Activated T-helper 9 cell treated with anti-CD3 and anti-CD28 coated beads, Interleukin-2, amount 50 U/mL, for 16 hours (primary cell): ENCODE measurements at regions not wholly inside any gene's neighbourhood (a gene's known extent, or its start where the extent isn't known, plus 50 kb on each side); places are given as distances from the start of the nearest gene placed in this dataset.

ENCODE experiments used
- DNase-seq: peaks from one replicate; pipeline ENCODE4 v3.0.0-alpha.2; 2020; ENCODE audit warnings: low read depth

DNA sequence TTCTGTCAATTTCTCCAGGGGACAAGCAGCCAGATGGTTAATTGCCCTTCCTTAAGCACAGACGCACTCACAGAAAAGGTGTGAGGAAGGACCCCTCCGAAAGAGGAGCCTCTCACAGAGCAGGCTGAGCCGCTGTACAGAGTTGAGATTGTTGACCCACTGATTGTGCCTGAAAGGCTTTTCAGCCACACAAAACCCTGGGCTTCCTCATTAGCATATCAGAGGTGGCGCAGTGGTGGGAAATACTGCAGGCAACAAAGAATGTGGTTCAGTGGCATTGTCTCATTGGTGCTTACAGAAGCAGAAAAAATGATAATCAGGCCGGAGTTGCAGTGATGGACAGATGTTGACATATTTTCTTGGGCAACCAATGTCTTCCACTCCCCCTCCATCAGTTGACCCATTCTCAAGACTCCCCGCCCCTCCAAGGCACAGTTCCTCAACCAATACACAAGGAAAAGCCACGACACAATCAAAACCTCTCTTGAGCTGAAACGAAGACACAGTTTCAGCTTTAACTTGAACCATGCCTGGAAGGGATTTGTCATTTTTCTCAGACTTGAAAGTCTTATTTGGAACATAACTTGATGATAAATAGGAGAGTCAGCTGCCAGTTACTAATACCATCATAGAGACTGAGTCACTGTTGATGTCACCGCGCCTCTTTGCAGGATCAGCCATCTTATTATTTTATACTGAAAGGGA lies 53.1 kb downstream of the ATXN3L start:
- DNase-seq = no peak

DNA sequence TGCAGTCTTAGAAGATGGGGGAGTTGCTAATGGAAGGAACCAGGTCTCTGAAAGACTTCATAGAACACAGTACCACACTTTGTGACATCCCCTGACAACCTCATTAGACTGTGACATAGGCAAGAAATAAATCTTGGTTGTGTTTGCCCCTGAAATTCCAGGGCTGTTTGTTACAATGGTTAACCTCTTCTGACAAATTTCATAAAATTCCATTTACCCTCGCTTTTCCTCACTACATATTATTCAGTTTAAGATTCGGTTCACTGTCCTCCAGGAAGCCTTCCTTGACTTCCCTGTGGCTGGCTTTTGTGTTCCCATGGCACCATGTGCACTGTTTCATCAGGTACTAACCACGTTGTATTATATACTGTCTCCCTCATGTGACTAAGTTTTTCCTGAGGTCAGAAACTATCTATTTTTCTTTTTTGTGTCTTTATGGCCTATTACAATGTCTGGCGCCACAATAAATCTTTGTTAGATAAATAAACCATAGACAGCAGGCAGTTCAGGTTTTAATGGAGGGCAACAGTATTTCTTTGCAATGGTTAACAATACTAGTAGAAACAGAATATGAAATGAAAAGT lies 54.2 kb downstream of the ATXN3L start:
- no peak for DNase-seq

DNA sequence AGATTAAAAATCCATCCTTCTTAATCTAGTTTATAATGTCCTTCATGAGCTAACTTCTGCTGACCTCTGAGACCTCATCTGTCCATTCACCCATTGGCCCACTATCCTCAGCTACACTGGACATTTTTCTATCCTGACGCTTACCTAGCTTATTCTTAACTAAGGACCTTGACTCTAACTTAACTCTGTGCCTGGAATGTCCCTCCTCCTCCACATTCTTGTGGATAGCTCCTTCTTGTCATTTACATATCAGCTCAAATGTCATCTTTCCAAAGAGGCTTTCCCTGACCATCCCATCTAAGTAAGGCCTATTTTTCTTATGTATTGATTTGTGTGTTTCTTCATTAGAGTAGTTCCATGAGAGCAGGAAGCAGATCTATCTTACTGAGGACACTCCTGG lies 54.7 kb downstream of the ATXN3L start:
- no peak for DNase-seq

DNA sequence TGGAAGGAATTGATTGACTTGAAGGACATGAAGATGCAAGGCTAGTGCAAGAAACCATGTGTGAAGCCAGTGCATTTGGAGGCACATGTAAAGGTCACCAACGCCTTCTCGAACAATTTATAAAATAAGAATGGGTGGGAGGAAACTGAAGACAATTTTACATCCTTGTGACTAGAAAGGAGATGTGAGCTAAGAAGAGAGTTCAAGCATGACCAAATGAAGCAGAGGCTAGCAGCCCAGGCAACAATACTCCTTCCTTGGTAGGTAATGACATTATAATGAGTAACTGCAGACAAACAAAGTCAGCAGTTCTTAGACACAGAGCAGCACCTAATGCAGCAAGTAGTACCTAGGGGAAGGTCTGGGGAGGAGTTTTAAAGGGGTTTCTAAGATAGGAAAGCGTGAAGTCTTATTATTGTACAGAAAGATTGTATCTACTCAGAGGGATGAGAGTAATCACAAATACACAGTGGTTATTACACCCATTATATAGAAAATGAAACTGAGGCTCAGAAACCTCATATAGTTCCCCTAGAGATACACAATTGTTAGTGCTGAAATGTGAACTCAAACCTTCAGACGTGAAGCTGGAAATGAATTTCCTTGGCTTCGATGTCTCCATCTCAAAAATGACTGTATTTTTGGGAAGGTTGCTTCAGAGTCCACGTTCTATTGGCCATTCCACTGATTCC lies 56.1 kb downstream of the ATXN3L start:
- no peak for DNase-seq

DNA sequence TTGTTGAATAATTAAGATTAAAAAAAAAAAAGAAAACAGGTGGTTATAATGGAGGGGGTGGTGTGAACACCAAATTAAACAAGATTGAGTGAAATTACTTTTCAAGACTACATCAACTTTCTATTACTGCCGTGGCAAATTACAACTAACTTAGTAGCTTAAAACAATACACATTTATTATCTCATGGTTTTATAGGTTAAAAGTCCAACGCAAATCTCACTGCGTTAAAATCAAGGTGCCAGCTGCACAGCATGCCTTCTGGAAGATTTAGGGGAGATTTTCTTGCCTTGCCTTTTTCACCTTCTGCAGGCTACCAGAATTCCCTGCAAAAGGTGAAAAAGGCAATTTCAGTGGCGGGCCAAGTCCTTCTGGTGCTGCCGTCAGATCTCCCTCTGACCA lies 58.5 kb downstream of the ATXN3L start:
- no peak for DNase-seq

DNA sequence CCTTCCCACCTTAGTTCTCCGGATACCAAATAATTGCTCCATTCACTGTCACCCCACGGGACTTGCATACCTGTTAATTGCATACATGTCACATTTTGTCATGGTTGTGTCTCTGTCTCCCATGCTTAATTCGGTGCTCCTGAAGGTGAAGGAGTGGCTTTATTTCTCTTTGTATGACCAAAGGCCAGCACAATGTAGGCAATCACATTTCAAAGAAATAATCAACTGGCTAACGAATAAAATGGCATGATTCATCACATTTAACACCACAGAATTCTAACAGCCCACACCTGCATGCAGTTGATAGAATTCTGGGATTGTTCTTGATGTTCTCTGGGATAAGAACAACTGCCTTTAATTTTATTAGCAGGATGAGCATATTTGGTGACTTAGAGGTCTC lies 59.3 kb downstream of the ATXN3L start:
- DNase-seq = no peak

DNA sequence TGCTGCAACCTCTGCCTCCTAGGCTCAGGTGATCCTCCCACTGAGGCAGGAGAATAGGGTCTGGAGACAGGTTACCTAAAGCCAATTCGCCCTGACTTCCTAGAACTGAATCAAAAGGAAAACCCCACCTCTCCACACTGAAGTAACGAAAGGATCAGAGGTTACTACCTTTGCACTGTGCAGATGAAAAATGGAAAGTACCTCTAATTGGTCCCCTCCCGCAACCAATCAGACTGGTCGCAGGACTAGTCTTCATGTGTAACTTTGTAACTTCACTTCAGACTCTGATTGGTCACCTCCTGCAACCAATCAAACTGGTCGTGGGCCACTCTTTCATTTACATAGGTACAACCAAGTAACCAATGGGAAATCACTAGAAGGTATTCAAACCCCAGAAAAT lies 61.1 kb downstream of the ATXN3L start:
- DNase-seq = no peak

DNA sequence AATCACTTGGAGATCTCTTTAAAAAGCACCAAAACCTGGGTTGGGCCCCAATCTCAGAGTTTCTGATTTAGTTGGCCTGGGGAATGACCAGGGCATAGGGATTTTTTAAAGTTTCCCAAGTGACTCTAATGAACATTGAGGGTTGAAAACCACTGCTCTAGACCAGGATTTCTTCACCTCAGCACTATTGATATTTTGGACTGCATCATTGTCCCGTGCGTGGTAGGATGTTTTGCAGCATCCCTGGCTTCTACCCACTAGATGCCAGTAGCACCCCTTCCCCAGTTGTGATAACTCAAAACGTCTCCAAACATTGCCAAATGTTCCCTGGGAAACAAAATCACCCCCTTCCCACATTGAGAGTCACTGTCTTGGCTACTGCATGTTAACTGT lies 61.8 kb downstream of the ATXN3L start:
- no peak for DNase-seq

DNA sequence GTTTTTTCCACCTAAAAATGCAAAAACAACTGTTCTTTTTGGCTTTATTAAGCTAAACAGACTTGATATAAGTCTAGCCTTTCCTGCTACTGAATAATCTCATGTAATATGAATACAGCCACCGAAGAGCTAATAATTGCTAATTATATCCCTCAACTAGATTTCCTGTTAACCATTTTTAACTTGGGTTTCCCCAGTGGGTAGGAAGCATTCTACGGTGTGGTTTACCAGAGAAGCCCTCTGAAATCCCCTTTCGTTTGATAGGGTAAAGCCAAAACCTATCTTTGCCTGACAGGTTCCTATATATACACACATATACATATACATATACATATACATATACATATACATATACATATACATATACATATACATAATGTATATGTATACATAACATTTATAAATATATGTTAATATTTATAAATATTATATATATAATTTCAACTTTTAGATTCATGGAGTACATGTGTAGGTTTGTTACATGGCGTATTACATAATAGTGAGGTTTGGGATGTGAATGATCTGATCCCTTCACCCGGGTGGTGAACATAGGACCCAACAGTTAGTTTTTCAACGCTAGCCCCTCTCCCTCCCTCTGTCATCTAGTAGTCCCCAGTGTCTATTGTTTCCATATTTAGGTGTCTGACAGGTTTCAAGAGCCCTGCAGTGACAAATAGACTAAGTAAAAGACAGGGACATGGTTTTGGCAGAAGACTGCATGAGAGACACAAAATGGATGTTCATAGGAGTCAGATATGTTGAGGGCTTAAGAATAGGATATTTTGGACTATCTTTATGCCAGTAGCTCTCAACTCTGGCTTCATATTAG lies 62.4 kb downstream of the ATXN3L start:
- DNase-seq = no peak

DNA sequence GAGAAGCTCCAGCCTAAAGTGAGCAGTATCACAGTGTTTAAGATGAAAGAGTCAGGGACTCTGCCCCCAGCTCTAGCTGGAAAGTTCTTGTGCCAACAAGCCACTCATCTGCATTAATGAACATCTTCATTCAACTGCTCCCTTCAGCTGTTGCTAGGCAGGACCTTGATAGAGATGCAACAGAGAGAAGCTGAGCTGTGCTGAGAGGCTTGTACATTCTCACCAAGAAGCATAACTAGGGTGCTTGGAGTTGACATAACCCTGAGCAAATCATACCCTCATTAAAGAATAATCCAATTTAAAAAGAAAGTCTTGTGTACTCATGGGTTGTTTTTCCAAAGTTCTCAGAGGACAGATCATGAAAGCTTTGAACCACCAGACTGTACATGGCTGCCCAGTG lies 63.2 kb downstream of the ATXN3L start:
- no peak for DNase-seq

DNA sequence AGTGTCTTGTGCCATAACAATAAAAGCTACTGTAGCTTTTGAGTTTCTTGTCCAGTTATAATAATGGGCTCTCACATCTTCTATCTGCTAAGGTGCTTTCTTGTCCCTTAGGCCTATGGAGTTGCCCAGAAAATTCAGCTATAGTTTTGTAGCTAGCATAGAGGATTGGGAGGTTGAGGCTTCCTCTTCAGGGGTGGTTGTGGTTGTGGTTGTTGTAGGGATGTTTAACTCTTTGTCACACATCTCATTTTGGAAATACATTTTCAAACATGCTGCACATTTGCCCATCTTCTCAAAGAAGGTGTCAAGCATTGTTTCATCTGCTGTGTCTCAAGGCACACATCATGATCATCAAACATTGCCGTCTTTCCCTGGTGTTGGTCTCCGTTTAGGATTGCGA lies 65.0 kb downstream of the ATXN3L start:
- no peak for DNase-seq

DNA sequence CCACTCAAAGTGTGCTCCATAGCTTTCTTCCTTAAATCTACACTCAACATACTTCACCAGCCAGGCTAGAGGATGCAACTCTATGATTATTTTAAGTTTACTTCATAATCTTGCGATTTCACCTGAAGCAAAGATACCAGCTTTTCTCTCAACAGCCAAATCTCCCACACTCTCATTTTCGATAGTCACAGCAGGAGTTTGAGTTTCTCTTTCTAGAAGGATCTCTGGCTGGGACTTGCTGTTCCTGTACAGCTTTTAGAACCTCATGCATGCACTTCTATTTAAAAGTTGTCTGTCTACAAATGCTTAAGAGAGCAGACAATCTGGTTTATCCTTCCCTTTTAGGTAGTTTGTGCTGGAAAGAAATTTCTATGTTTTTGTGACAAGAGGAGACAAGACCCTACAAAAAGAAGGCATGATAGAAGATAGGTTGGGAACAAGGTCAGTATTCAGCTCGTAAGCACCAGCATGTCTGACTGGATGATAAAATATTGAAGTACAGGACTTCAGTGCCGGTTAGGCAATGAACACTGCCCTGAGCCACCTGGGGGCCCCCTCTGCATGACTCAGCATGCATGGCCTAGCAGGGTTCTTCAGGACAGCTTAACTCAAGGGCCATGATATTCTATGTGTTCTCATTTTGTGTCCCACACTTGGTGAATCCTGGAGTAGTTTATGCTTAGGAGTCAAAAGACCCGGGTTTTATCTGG lies 65.6 kb downstream of the ATXN3L start:
- DNase-seq = no peak

DNA sequence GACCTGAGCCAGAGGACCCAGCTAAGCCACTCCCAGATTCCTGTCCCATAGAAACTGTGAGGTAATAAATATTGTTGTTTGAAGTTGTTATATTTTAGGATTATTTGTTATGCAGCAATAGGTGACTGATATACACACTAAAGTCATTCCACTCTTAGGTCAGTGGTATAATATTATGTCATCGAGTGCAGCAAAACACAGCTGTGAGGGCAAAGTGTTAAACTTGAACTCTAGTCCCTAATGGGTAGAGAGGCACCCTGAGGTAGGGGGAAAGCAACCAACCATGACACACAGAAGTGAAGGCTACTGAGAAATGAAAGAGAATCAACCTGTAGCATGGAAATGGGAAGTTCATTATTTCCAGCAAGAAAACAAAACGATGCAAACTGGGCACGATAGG lies 66.6 kb downstream of the ATXN3L start:
- no peak for DNase-seq

DNA sequence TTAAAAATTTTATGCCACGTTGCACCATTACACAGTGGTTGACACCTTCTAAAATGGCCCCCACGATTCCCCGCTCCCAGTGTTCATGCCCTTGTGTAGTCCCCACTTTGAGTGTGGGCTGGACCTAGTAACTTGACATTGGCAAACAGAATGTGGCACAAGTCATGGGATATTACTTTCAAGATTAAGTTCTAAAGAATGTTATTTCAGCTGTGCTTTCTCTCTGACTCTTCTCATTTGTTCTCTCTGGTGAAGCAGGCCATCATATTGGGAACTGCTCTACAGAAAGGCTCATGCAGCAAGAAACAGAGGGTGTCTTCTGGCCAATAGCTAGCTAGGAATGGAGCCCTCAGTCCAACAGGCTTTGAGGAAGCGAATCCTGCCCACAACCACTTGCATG lies 67.1 kb downstream of the ATXN3L start:
- DNase-seq = no peak

DNA sequence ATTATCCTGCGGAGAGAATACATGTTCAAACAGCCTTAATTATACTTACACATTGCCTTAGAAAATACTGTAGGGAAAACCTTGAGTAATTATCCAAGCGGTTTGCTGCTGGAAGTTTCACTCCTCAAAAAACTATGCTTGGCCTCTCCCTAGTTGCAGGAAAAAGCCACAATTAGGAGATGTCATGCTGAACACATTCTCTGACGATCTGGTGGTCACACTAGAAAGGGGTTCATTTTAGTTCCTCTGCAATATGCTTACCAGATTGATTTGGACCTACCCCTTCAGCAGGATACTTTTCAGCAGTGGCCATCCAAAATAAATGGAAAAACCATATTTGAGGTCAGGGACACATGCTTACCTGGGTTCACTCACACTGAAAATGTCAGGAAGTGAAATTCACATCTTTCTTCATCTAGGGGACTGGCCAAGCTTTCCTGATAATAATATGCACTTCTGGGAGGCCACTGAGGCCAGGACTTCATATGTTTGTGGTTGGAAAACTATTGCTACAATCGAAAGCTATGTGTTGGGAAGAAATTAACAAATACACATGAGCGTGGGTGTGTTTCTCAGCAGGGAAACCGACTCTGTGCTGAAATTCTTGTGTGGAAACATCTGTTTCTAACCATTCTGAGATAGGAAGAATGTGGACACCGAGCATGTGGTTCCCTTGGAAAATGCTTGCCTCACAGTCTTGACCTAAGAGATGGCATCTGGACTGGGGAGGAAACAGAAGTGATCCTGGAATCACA lies 68.8 kb downstream of the ATXN3L start:
- DNase-seq = no peak

DNA sequence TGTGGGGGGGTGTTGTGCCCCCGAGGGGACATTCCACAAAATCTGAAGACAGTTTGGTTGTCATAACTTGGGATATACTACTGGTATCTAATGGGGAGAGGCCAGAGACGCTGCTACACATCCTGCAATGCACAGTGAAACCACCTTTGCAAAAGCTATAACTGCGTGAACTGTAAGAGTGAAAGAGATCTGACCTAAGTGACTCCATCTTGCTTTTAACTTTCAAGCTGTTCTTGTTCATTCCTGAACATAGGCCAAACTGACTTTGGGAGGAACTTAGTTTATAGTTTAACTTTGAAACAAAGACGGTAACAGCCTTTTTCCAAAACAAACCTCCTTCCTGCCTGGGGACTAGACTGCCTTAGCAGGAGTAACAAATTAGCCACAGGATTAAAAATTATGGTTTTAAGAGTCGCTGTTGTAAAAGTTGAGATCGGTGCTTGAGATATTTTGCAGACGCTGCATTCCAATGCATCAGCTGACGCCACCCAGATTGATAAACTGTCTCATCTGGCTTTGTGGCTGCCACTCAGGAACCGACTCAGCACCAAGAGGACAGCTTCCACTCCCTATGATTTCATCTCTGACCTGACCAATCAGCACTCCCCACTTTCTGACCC lies 70.9 kb downstream of the ATXN3L start:
- no peak for DNase-seq

DNA sequence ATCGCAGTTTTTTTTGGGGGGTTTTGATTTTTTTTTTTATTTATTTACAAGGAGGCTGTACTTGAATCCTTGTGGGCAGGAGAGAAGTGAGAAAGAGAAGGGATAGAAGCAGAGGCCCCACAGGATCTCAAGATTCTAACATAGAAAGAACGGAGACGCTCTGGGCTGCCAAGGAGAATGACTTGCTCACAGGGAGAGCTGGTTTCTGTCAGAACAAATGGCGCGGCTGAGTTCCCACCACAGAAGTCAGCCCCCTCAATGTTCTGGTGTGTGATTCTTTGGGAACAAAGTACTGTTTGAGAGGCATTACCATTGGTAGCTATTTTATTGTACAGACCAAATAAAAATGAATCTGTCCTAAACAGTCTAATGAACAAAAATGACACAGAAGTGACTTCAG lies 80.6 kb downstream of the ATXN3L start:
- DNase-seq = no peak

DNA sequence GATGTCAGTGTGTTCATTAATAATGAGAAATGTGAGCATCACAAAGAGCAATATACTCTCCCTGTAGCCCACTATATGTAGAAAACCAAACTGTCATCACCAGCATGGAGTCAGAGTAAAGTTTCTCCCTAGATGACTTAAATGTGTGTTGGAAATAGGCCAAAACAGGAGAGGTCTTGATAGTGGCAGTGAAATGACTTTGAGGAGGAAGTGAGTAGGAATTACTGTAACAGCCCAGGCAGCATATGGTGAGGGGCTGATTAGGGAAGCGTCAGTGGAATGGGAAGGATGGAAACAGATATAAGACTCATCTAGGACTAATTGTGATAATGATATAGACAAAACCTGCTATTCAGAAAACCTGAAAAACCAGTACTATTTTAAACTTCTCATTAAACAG lies 83.9 kb downstream of the ATXN3L start:
- DNase-seq = no peak

DNA sequence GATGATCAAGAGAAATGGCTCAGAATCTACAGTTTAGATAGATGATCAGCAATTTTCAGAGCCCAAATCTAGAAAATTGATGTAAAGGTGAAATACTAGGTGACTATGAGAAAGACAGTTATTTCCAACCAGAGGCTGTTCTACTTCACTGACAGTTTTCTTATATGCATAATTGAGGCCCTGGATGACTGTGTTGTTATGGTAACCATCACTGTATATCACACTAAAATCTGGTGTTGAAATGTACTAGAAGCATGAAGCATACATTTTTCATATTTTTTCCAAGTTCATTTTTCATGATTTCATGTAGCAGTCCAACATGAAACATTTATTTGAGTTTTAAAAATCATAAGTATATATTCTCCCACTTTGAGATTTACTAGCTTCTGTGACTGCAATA lies 87.4 kb downstream of the ATXN3L start:
- DNase-seq = no peak

DNA sequence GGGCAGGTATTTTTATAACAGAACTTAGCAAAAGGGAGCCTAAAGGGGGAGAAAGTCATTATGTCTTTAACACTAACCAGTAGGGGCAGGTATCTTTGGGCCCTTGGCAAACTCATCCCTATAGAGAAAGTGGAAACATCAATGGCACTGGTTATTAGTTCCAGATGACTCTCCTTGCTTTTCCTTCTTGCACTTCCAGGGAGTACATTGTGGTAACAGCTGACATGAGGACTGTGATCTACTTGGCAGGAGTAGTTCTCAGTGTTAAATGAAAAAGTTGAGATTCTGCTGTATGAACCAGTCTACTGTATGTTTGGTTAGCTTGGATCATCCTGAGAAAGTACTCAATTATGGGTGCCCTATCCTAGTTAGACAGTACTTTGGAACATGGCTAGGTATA lies 93.6 kb downstream of the ATXN3L start:
- DNase-seq = no peak
